Calu3 (cell line): ENCODE measurements at regions not wholly inside any gene's neighbourhood (a gene's known extent, or its start where the extent isn't known, plus 50 kb on each side); places are given as distances from the start of the nearest gene placed in this dataset.

Experiments used
- BruUV-seq: library from RNA; stranded (reverse); fragments of 400-500 nt; replicated peaks from 2 replicates; lab custom pipeline; 2021; lab: Mats Ljungman, UMichigan
- CTCF ChIA-PET: fragments of 300-600 bp; sonication (Branson Sonifier 250); formaldehyde crosslinking; loops from one replicate; lab custom pipeline; 2022; ENCODE audit warnings: antibody characterized with exemption; lab: Charles Lee
- DNase-seq: peaks from one replicate; pipeline ENCODE4 v3.0.0; 2022
- H3K27ac Mint-ChIP-seq: one replicate; pipeline ENCODE4 v1.8.0; 2022; ENCODE audit warnings: mixed read lengths; ENCODE audit not compliant: unreplicated experiment
- H3K27me3 Mint-ChIP-seq: one replicate; pipeline ENCODE4 v1.8.0; 2022; ENCODE audit warnings: mixed read lengths; ENCODE audit not compliant: unreplicated experiment
- H3K36me3 Mint-ChIP-seq: one replicate; pipeline ENCODE4 v1.8.0; 2022; ENCODE audit warnings: mild to moderate bottlenecking, moderate library complexity, mixed read lengths; ENCODE audit not compliant: insufficient read depth, unreplicated experiment
- H3K4me1 Mint-ChIP-seq: one replicate; pipeline ENCODE4 v1.8.0; 2022; ENCODE audit warnings: mild to moderate bottlenecking, low read depth, mixed read lengths; ENCODE audit not compliant: unreplicated experiment
- H3K4me3 Mint-ChIP-seq: one replicate; pipeline ENCODE4 v1.8.0; 2022; ENCODE audit warnings: mild to moderate bottlenecking, low read depth, moderate library complexity, mixed read lengths; ENCODE audit not compliant: unreplicated experiment
- H3K9me3 Mint-ChIP-seq: one replicate; pipeline ENCODE4 v1.8.0; 2022; ENCODE audit warnings: low read depth, mixed read lengths; ENCODE audit not compliant: unreplicated experiment
- CTCF ChIP-seq: fragments of 200-600 bp; IDR thresholded peaks from one replicate; pipeline ENCODE4 v1.8.0; 2022; ENCODE audit warnings: antibody characterized with exemption; ENCODE audit not compliant: unreplicated experiment
- intact Hi-C: fragments of 100-400 bp; cut with micrococcal nuclease; formaldehyde crosslinking; loops from one replicate; pipeline ENCODE4 v1.10.0; 2022; ENCODE audit not compliant: unreplicated experiment

GRCh38 chr13:99692854-99693253 lies 191.6 kb downstream of the TM9SF2 start:
- Mint-ChIP-seq H3K4me3 (no peak overlapping the region), H3K27ac (no peak overlapping the region), H3K4me1 (no peaks in the 10 kb centered on the region), H3K9me3 (no peaks in the 10 kb centered on the region), H3K36me3 (no peaks in the 10 kb centered on the region), H3K27me3 (no peaks in the 10 kb centered on the region)
- no peak for DNase-seq
- no TSS peak for BruUV-seq
- TF ChIP-seq CTCF, result no peak
- intact Hi-C loops, result no loop called here
- CTCF ChIA-PET, result no interaction called here

DNA sequence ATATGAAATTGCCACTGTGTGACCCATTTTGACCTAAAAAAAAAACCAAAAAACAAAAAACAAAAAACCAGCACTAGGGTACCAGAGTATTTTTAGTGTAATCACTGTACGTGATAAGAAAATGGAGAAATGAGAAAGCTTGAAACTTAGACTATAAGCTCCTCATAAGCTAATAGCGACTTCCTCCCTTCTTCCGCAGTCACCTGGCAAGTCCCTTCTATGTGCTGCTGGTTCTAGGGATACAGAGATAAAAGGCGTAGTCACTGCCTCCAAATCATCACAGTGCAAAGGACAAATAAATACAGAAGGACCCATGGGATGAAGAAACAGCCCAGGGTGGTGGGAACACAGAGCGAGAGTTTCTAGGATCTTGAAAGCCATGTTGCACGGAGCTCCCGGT lies 190.3 kb downstream of the TM9SF2 start:
- H3K4me3 Mint-ChIP-seq, result no peak overlapping the region
- CTCF ChIA-PET, result no interaction called here
- no peak for TF ChIP-seq CTCF
- no peaks in the 10 kb centered on the region for H3K27me3 Mint-ChIP-seq
- no peaks in the 10 kb centered on the region for H3K4me1 Mint-ChIP-seq
- intact Hi-C loops, result no loop called here
- H3K9me3 Mint-ChIP-seq, result no peaks in the 10 kb centered on the region
- H3K36me3 Mint-ChIP-seq, result no peaks in the 10 kb centered on the region
- H3K27ac Mint-ChIP-seq, result no peak overlapping the region
- DNase-seq, result no peak
- BruUV-seq, result no TSS peak

DNA sequence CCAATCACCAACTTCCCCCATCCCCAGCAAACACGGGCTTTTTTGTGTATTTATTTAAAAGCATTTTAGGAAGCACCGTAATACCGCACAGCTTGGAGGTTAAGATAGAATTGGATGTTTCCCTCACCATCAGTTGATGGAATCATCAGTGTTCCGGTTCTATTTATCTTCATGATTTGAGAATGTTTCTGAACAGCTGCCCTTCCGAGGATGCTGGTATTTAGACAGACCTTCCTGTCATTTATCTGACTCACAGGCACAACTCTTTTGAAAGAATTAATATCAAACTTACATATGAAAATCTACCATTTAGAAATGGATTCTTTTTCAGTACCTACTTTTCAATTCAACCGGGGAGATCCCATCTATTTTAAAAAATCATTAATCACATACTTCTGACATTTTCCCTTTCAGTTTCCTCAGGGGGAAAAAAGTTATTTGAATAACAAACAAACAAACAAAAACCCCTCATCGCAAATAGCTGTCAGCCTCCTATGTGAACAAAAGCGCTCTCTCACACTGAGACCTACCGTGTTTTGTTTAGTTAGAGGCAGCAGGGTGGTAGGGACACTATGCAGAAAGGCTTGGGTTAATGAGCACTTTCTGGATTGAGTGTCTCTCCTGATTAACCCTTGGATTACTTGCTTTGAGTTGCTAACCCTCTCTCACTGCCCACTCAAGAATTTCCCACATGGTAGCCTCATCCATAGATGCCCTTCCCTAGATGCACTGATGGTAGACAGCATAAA lies 189.3 kb downstream of the TM9SF2 start:
- BruUV-seq, result no TSS peak
- Mint-ChIP-seq H3K27ac (no peak overlapping the region), H3K9me3 (no peaks in the 10 kb centered on the region), H3K27me3 (no peaks in the 10 kb centered on the region), H3K4me1 (no peaks in the 10 kb centered on the region), H3K36me3 (no peaks in the 10 kb centered on the region), H3K4me3 (no peak overlapping the region)
- intact Hi-C loops, result no loop called here
- CTCF ChIA-PET, result no interaction called here
- TF ChIP-seq CTCF, result no peak
- no peak for DNase-seq

DNA sequence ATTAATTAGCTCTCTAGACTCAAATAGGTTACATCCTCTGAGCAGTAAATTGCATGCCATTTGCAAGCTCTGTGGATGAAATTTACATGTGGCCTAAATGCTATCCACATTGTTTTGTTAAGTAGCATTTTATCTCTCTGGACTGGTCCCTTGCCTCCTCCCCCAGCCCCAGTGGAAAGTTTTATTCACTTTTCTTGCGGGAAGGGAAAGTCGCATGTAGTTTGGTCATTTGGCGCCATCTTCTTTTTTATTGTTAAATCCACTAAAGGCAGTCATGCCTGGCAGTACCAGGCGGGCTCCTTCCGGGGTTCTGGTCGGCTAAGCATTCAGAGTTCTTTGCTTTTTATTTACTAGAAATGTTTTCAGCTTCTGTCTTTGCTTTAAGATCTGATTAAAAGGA lies 188.7 kb downstream of the TM9SF2 start:
- DNase-seq, result no peak
- H3K36me3 Mint-ChIP-seq, result no peaks in the 10 kb centered on the region
- intact Hi-C loops, result no loop called here
- H3K27ac Mint-ChIP-seq, result no peak overlapping the region
- CTCF ChIA-PET, result interaction anchor here (0.6 kb wide), 1 partner anchor 20 kb away, joined by 4 read pairs; no protein-coding TSS in a partner anchor
- no peaks in the 10 kb centered on the region for H3K4me1 Mint-ChIP-seq
- TF ChIP-seq CTCF, result no peak
- H3K27me3 Mint-ChIP-seq, result no peaks in the 10 kb centered on the region
- BruUV-seq, result no TSS peak
- H3K9me3 Mint-ChIP-seq, result no peaks in the 10 kb centered on the region
- H3K4me3 Mint-ChIP-seq, result no peak overlapping the region
